DMS153 (cell line): ENCODE measurements at regions not wholly inside any gene's neighbourhood (a gene's known extent, or its start where the extent isn't known, plus 50 kb on each side); places are given as distances from the start of the nearest gene placed in this dataset.

ENCODE experiments used
- DNase-seq: peaks from one replicate; lab custom pipeline; 2025; lab: John Stamatoyannopoulos, UW

GRCh38 chr2:240284503-240285259 is 144.2 kb upstream of the OTOS start:
- no peak for DNase-seq

- no peak for DNase-seq
These were observed 145.3 kb upstream of the OTOS start for GRCh38 chr2:240285725-240286124.

GRCh38 chr2:240286596-240286995 is 146.1 kb upstream of the OTOS start:
- no peak for DNase-seq

- no peak for DNase-seq
These were observed 146.6 kb upstream of the OTOS start for GRCh38 chr2:240287011-240287410.

- DNase-seq, result no peak
These were observed 147.1 kb upstream of the OTOS start for GRCh38 chr2:240287496-240288086.

GRCh38 chr2:240288087-240288521 is 147.4 kb upstream of the GPC1 start:
- no peak for DNase-seq

- DNase-seq, result no peak
These were observed 145.6 kb upstream of the GPC1 start for GRCh38 chr2:240289701-240290431.

- DNase-seq, result no peak
These were observed 144.8 kb upstream of the GPC1 start for GRCh38 chr2:240290432-240291336.

GRCh38 chr2:240291337-240292034 is 144.0 kb upstream of the GPC1 start:
- no peak for DNase-seq

- DNase-seq, result no peak
These were observed 143.4 kb upstream of the GPC1 start for GRCh38 chr2:240292035-240292574.

- no peak for DNase-seq
These were observed 142.6 kb upstream of the GPC1 start for GRCh38 chr2:240292619-240293525.

GRCh38 chr2:240293557-240294461 is 141.7 kb upstream of the GPC1 start:
- DNase-seq, result no peak

- no peak for DNase-seq
These were observed 140.9 kb upstream of the GPC1 start for GRCh38 chr2:240294514-240294913.

- no peak for DNase-seq
These were observed 140.0 kb upstream of the GPC1 start for GRCh38 chr2:240295256-240296103.

GRCh38 chr2:240296104-240296406 is 139.4 kb upstream of the GPC1 start:
- no peak for DNase-seq

GRCh38 chr2:240296476-240297255 is 138.8 kb upstream of the GPC1 start:
- DNase-seq, result no peak
